ENCODE measurements at regions not wholly inside any gene's neighbourhood (a gene's known extent, or its start where the extent isn't known, plus 50 kb on each side); places are given as distances from the start of the nearest gene placed in this dataset.

GRCh38 chr17:71455219-71455618, 665.6 kb upstream of the SOX9 start:
- no peak for TF ChIP-seq POLR2A (IDR thresholded peaks at IDR 0.05)
- no peak for TF ChIP-seq EP300 (IDR thresholded peaks at IDR 0.05)
- no peak for TF ChIP-seq CTCF (IDR thresholded peaks at IDR 0.05)
- H3K27ac ChIP-seq: no peak overlapping the region
- H3K36me3 ChIP-seq: no peaks in the 10 kb centered on the region
- WGBS, 3 donors: 72 to 83% (median 81%) methylated on average over 2 of the region's 2 CpGs
- H3K4me3 ChIP-seq: no peak overlapping the region
- H3K9me3 ChIP-seq: no peaks in the 10 kb centered on the region
- no peak for DNase-seq
- no peaks in the 10 kb centered on the region for H3K4me1 ChIP-seq (ENCODE audit: insufficient read depth)
- H3K27me3 ChIP-seq: no peaks in the 10 kb centered on the region
- intact Hi-C loops (cut with DNase I): loop anchor here in 1 of 4 donors (5.0 kb wide), 1 partner anchor 1188 kb away; no protein-coding TSS in a partner anchor

GRCh38 chr17:71458322-71458721, 662.5 kb upstream of the SOX9 start:
- Histone ChIP-seq H3K27me3 (no peaks in the 10 kb centered on the region), H3K9me3 (no peaks in the 10 kb centered on the region), H3K4me1 (ENCODE audit: insufficient read depth) (no peaks in the 10 kb centered on the region), H3K4me3 (no peak overlapping the region), H3K27ac (no peak overlapping the region), H3K36me3 (no peaks in the 10 kb centered on the region)
- intact Hi-C loops (cut with DNase I): loop anchor here in 1 of 4 donors (5.0 kb wide), 1 partner anchor 1191 kb away; no protein-coding TSS in a partner anchor
- TF ChIP-seq CTCF (IDR thresholded peaks at IDR 0.05): no peak
- no peak for TF ChIP-seq EP300 (IDR thresholded peaks at IDR 0.05)
- TF ChIP-seq POLR2A (IDR thresholded peaks at IDR 0.05): no peak
- 78 to 93% (median 89%) methylated on average over 5 of the region's 5 CpGs for WGBS, 3 donors
- DNase-seq: no peak

GRCh38 chr17:71460943-71461342, 659.9 kb upstream of the SOX9 start:
- DNase-seq: no peak
- WGBS, 3 donors: 71 to 80% (median 76%) methylated on average over 4 of the region's 4 CpGs
- Histone ChIP-seq H3K27ac (no peak overlapping the region), H3K27me3 (no peaks in the 10 kb centered on the region), H3K4me1 (ENCODE audit: insufficient read depth) (no peaks in the 10 kb centered on the region), H3K36me3 (no peaks in the 10 kb centered on the region), H3K9me3 (no peaks in the 10 kb centered on the region), H3K4me3 (no peak overlapping the region)
- intact Hi-C loops (cut with DNase I): no loop called here
- TF ChIP-seq POLR2A (IDR thresholded peaks at IDR 0.05) (no peak), CTCF (IDR thresholded peaks at IDR 0.05) (no peak), EP300 (IDR thresholded peaks at IDR 0.05) (no peak)

GRCh38 chr17:71461498-71462169, 659.2 kb upstream of the SOX9 start:
- H3K27me3 ChIP-seq: no peaks in the 10 kb centered on the region
- WGBS, 3 donors: 76 to 81% (median 77%) methylated on average over 5 of the region's 5 CpGs
- no peak overlapping the region for H3K4me3 ChIP-seq
- intact Hi-C loops (cut with DNase I): no loop called here
- no peaks in the 10 kb centered on the region for H3K36me3 ChIP-seq
- H3K9me3 ChIP-seq: no peaks in the 10 kb centered on the region
- no peak for TF ChIP-seq EP300 (IDR thresholded peaks at IDR 0.05)
- TF ChIP-seq CTCF (IDR thresholded peaks at IDR 0.05): no peak
- no peak for TF ChIP-seq POLR2A (IDR thresholded peaks at IDR 0.05)
- no peak for DNase-seq
- no peaks in the 10 kb centered on the region for H3K4me1 ChIP-seq (ENCODE audit: insufficient read depth)
- no peak overlapping the region for H3K27ac ChIP-seq

Measured in ovary (tissue), 7 donors.